ENCODE measurements at regions not wholly inside any gene's neighbourhood (a gene's known extent, or its start where the extent isn't known, plus 50 kb on each side); places are given as distances from the start of the nearest gene placed in this dataset.

DNA sequence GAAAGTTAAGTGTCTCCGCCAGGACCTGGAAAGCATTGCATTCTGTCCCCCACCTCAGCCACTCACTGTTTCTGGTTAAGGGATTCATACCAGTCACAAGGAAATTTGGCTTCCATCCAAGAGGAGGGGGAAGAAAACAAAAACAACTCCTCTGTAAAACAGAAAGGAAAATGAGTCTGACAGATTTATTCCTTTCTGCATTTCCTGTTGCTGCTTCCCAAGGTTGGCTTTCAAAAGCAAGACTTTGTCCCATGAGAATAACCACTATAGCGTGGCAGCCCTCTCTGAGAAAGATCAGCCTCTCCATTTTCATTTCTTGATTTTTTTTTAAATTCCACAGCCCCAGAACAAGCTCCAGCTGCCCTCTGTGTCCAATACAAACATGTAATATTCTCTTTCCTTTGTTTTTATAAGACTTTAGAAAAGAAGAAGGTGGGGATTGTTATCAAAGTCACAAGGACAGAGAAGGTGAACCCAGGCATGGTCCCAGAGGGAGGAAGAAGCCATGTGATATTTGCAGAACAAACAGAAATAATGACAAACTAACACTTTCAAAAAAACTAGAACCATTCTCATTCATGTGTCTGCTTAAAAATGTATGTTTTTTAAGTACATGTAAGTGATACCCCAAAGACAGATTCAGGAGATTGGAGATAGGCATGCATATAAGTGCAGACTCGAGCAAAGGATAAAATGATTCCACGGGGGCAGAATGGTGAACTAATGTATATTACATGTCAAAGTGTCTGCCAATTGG is 90.7 kb upstream of the DCLK2 start:
- TF ChIP-seq EZH2 (IDR thresholded peaks at IDR 0.05) (no peak), POLR2AphosphoS5 (IDR thresholded peaks at IDR 0.05; ENCODE audit: borderline replicate concordance, low read depth, low read length) (peak; percentile 76)

Measured in SK-N-MC (cell line).